DMS53 treated with DMSO at 0.1 percent for 48 hours (cell line): ENCODE measurements at regions not wholly inside any gene's neighbourhood (a gene's known extent, or its start where the extent isn't known, plus 50 kb on each side); places are given as distances from the start of the nearest gene placed in this dataset.

Source experiments
- DNase-seq: peaks from one replicate; lab custom pipeline; 2025; ENCODE audit not compliant: unreplicated experiment; lab: John Stamatoyannopoulos, UW

DNA sequence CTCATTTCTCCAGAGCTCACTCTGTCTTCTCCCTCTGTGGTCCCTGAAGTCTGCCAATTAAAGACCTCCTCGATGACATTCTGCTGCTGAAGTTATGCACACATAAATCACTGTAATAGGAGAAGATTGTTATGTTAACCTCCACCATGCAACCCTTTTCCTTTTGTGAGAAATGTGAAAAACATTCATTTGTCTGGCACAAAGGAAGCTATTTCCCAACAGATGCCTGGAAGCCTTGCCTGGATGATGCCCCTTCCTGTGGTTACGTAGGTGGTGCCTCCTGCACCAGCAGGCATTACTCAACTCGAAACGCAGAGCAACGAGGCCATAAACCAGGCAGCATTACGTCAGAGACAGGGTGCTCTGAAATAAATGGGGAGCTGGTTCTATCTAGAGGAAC, 327.4 kb upstream of the ZNF507 start:
- DNase-seq: no peak

DNA sequence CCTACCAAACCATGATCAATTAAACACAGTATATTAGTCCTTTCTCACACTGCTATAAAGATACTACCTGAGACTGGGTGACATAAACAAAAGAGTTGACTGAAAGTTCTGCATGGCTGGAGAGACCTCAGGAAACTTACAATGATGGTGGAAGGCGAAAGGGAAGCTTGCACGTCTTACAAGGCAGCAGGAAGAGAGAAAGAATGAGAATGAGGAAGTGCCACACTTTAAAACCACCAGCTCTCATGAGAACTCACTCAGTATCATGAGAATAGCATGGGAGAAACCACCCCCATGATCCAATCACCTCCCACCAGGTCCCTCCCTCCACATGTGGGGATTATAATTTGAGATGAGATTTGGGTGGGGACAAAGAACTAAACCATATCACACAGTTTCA, 324.9 kb upstream of the ZNF507 start:
- DNase-seq: no peak

DNA sequence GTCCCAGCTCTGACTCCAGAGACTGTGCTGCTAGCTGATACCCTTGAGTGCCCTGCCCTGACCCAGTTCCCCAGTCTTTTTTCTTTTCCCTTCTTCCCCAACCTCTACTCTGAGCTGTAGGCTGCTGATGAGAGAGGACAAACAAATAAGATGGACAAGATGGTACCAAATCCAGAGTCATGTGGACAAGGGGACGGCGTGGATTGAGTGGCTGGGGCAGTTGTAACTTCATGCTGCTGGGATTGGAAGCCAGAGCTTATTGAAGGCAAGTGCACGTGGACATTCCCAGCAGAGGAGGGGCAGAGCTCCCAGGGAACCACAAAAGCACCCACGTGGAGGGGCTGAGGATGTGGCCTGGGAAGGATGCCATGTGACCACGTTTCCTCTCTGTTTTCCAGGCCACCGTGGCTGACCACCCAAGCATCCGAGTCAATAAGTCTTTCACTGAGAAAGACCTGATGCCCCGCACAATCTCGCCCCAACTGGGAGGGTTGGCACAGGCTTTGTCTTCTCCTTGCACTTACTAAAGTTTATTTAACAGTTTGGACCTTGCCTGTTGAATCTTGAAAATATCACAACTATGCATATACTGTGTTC, 323.3 kb upstream of the ZNF507 start:
- DNase-seq: no peak

DNA sequence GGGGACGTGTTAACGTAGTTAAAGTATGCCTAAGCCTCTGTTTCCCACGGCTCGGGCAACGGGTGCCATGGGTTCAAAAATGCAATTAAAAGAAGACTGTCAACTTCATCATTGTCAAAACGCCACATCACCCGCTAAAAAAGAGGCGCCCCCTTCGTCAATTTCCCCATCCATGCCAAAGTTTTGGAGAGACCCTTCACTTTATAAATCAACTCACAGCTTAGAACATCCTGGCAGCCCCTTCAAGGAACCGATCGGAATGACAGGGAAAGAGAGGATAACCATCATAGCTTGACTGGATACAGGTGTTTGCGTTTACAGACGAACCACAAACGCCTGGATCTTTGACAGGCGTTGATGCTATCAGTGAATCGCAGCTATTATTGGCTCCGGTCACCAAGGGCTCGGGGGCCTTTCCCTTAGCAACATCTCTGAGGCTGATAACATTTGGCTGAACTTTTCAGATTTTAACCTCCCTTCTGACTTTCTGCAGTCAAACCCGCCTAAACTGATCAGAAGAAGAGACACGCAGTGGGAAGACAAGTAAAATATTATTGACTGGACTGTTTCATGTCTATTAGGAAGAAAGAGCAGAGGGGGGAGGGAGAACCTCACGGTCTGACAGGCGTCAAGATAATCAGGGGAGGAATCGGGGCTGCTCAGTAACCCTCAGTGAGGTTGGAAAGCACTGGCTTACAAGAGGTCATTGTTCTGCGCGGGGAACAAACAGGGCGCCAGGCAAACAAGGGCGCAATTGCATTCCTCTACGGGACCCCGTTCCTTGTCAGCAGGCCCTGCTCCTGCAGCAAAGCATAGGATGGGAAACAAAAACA, 322.5 kb upstream of the ZNF507 start:
- no peak for DNase-seq

DNA sequence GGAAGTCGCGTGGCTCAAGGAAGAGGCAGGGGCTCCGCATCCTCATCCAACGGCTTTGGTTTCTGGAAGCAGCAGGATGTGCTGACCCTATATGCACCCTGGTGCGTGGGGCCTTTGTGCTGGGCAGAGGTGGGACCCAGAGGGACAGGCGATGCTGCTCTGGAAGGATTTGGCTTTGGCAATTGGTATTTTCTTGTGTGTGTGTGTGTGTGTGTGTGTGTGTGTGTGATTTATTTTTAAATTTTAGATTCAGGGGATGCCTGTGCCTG, 321.9 kb upstream of the ZNF507 start:
- no peak for DNase-seq

DNA sequence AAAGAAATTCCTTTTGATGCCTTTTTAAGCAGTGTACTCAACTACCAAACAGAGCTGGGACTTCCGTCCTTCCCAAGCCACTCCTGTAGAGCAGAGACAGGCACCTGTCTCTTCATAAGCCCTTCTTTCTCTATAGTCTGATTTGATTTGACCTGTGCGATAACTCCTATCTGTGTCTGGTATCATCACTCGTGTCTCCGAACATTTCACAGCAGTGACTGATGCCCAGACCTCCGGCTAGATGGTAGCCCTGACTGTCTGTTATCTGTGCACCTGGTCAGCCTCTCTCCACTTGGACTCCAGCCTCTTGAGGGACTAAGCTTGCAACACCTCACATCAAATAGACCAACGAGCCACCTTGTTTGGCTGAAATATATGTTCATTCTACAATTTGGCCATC, 316.2 kb upstream of the ZNF507 start:
- DNase-seq: no peak

DNA sequence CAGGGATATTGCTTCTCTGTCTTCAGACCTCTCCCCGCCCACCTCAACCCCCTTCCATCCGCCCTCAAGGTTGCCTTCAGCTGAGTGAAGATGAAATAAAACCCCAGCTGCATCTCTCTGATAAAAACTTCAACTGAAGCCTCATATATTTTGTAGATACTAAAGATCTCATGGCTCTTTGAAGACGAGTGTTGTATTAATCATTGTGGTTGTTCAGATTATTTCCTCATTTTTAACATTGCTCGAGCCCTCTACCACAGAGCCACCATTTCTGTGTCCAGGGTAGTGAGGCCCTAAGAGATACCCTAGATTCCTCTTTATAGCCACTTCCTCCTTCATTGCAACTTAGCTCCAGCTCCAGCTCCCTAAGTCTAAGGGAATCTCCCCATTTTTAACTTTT, 312.8 kb upstream of the ZNF507 start:
- no peak for DNase-seq

DNA sequence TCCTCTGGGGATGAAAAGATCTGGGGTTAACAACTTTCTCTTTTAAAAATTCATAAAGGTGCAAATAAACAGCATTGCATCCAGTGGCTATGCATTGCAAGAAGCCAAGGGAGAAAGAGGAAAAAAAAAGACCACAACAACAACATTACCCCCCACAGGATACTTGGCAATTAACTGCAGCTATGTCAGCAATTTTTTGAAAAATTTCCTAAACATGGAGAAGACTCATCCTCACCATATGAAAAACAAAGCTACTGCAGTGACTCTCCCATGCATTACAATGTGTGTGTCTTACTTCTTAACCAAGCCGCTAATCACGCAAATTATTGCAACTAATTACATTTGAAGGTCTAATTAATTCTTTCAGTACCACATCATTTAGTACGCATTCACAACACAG, 309.8 kb upstream of the ZNF507 start:
- no peak for DNase-seq

DNA sequence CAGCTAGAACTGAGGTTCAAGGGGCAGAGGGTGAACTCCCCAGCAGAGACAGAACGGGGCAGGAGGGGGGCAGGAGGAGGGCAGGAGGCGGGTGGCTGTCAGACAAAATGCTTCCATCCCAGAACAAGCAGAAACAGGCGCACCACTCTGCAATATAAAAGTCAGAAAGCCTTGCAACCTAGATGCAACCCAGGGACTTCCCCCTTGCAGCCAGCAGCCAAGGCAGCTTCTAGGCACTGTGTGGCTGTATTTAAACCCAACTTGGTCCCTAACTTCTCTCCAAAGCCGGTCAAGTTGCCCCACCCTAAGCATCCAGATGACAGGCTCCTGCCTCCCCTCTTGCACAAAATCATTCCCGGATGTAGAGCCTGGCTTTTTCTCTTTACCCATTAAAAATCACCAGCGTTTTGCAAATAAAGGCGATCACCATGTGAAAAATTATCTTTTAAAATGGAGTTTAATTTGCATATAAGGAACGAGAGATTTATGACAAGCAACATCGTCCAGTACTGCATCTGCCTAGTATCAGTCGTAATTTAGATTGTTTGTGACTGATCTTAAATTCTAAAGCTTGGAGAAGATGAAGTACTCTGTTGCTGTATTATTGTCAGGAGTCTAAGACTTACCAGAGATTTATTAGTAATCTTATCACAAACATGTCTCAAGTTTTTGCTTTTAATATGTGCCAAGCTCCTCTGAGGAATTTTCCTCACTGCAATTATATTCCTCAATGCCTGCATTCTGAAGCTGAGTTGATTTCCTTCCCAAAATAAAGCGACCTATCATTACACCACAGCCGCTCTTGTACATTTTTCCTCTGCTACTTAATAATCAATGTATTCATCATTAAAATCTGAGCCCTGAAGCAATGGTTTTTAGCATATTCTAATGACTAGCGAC, 307.1 kb upstream of the ZNF507 start:
- no peak for DNase-seq

DNA sequence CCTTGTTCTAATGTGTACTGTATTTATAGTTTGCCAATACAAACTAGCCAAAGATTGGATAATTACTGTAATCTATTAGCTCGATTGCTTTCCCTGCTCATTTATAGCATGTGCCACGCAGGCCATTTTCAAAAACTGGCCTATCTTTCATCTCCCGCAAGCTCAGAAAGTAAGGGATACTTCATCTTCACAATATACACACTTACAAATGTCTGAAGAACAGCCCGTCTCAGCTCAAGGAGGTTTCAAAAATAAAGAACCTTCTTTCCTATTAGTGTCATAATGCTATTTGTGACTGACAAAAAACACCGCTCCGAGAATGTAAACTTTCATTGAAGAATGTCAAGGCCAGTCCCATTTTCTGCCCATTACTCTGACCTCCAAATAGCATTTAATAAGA, 306.4 kb upstream of the ZNF507 start:
- no peak for DNase-seq

DNA sequence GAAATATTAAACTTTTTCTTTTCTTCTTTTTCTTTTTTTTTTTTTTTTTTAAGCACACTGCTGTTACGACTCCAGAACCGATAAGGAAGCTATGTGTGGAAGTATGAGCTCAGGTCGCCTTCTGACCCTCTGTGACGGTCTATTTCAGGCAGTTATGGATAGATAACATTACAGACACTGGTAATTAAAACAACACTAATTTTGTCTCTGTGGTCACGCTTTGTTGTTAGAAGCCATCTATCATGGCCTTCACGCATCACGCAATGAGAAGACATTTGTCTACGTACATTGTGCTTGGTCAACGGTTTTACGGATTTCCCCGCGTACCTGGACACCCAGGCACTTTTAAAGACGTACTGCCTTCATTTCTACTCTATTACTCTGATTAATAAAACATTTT, 306.0 kb upstream of the ZNF507 start:
- DNase-seq: no peak

DNA sequence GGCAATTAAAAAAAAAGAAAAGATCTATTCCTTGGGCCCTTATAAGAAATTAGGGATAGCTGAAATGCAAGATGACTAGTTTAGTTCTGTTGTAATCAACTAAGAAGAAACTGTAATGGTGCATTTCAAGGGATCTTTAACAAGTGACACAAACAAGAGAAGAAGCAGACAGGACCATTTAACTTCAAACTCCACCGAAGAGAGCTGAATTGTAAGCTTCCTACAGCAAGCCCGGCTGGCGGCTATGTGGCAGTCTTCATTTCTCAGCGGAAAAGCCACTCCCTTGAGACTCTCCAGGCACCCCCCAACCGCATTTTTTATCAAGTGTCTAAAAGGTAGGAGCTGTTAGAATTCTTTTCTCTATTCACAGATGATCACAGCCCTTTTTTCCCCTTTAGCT, 305.2 kb upstream of the ZNF507 start:
- DNase-seq: no peak

DNA sequence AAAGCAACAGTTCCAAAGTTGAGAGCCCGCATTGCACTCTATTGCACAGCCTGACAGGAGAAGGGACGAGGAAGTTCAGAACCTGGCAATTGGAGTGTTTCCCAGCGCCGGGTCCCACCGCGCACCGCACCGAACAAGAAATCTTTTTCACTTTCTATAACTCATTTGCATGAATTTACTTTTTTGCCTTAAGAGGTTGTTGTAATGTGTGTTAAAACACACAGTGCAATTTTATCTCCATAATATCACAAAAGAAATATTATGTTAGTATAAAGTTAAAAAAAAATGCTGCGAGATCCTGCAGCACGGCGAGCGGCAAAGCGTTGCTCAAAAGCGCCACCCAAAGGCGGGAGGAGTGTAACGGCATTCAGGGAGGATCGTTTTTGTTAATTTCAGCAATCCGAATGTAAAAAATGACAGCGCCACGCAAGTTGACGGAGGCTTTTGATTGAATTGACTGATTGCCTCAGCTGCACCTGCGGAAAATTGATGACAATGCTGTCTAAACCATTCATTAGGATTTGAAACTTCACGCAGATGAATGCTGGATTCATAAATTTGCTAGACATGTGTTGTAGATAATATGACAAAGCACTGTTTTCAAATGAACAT, 303.6 kb upstream of the ZNF507 start:
- no peak for DNase-seq

DNA sequence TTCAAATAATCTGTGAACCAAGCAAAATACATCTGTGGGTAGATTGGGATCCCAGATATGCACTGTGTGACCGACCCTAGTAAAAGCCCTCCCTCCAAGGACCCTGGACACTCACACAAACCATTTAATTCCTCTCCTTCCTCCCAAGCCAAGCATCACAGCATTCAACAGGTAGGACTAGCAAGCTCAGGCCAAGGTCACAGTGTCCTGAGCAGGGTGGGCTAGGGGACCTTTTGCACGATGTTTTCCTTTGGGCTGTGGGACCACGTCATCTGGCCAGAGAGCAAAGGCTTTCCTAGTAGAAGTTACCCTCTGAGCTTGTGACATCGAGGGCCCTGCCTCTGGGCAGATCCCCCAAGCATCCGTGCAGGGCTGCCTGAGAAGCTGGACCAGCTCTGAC, 297.6 kb upstream of the ZNF507 start:
- no peak for DNase-seq

DNA sequence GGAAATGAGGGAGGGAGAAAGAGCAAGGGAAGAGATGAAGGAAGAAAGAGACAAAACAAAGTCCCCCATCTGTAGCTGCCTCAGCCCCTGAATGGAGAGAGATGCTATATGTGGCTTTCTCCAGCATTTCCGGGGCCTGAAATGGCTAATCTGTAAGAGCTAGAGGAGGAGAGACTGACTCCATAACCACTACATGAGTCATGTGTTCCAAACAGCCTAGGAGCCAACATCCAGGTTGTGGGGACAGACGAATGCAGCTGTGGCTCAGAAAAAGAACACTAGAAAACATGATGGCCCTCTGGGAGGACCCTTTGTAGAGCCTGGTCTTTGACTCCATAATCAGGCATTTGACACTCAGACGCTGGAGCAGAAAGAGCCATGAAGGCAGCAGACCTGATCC, 292.0 kb upstream of the ZNF507 start:
- no peak for DNase-seq

DNA sequence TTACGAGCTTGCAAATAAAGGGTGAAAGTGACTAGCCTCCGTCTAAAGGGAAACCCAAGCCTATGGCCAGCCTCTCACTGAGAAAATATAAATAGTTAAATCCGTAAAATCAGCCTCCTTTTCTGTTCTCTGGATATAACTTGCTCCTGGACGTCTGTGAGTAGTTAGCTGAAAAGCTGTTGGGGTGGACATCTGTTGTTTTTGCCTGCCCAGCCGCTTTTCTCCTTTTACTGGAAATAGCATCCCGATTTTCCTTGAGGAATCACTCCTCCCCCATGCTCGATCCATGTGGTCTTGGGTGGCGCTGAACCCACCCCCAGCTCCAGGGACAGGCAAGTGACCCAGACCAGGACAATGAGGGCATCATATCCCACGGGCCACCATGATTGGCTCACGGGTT, 291.5 kb upstream of the ZNF507 start:
- DNase-seq: no peak

DNA sequence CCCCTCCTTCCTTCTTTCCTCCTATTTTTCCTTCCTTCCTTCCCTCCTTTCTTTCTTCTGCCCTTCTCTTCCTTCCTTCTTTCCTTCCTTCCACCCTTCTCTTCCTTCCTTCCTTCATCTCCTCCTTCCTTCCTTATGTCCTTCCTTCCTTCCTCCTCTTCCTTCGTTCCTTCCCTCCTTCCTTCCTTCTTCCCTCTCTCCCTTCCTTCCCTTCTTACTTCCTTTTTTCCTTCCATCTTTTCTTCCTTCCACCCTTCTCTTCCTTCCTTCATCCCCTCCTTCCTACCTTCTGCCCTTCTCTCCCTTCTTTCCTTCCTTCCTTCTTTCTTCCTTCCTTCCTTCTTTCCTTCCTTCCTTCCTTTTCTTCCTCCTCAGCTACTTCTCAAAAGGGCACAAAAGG, 287.3 kb upstream of the ZNF507 start:
- DNase-seq: no peak

DNA sequence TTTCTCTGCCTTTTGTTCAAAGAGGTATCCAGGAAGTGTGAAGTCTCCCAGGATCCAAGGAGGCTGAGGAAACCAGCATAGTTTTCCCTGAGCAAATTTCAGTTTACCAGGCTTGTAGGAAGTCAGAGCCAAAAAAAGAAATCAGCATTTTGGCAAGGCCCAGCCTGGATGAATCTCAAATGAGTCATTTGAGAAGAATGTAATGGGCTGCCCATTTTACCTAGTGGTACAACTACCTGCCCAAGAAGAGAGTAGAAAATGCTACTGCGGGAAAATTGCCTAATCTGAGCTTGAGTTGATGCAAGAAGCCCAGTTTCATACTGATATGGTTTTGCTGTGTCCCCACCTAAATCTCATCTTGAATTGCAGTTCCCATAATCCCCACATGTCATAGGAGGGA, 284.1 kb upstream of the ZNF507 start:
- DNase-seq: no peak

DNA sequence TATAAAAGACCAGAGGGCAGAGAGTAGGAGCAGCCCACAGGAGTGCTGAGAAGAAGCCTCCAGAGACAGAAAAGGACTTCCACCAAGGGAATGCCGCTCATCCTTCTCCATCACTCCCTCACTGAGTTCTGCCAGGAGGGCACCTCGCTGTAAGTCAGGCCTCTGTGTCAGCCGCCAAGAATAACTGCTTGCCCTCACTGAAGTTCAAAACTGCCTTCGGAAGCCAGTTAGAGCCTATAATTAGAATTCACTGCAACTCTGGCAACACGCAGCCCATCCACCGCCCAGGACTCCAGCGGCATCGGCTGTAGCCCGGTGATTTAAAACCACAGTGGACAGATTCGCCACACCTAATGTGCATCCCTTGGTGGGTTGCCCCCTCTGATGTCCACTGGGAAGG, 281.8 kb upstream of the ZNF507 start:
- DNase-seq: no peak

DNA sequence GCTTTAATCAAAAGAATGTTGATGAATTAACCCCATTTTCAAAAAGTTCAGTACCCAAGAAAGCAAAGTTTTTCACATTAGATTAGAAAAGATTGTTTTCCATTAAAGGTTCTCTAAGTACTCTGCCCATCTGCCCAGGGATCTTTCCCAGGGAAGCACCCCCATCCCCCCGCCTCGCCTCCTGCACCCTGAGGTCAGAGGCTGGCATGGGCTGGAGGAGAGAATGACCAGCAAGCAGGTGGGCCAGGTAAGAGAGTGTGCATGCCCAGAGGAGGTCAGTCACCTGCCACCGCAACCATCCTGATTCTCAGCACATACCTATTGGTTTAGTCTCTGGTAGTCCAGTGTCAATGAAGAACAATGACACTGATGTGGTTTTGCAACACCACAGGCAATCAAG, 279.4 kb upstream of the ZNF507 start:
- DNase-seq: no peak

DNA sequence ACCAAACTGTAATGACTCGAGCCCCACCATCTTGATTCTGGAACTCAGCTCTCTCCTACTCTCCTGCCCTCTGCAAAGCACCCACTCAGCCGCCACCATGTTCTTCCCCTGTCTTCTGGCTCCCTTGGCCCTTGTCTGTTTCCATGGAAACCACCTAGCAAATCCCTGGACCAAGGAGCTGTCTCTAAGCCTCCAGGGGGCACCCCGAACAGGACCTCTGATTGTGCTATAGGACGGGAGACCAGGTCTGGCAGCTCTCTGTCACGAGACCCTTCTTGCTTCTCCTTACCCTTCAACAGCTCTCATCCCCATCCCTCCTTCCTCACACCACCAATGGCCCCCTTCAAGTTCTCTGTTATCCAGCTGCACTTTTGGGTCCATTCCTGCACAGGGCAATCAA, 277.7 kb upstream of the ZNF507 start:
- DNase-seq: no peak

DNA sequence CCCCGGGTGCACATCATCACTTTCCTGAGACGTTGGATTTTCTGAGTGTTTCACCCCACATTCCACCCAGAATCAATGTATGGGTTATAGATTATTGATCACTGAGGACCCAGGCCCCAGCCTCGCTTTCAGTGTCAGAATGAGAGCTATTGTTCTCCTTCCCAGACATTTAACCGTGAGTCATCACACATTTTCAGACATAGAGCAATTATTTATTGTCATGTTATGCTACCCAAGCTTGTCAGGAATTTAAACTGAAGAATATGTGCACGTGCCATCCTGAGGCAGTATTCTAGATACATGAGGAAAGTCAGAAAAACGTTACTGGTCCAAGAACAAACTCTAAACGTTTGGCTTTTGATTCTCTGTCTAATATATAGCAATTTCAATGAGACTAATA, 276.6 kb upstream of the ZNF507 start:
- DNase-seq: no peak
